GM18505 (cell line): ENCODE measurements at regions not wholly inside any gene's neighbourhood (a gene's known extent, or its start where the extent isn't known, plus 50 kb on each side); places are given as distances from the start of the nearest gene placed in this dataset.

Experiments
- ATAC-seq: cut with Tn5 transposase; IDR thresholded peaks from one replicate; pipeline ENCODE4 v1.9.1; 2021; ENCODE audit not compliant: unreplicated experiment
- POLR2A ChIP-seq: IDR thresholded peaks from 4 replicates; pipeline ENCODE4 v1.6.1; 2011; ENCODE audit warnings: borderline replicate concordance; ENCODE audit not compliant: insufficient read depth, insufficient read length; ENCODE audit errors: extremely low read depth

- no peak for ATAC-seq
- TF ChIP-seq POLR2A = no peak
Observed at GRCh38 chr3:174529298-174529697, 329.8 kb upstream of the NAALADL2 start.

- no peak for TF ChIP-seq POLR2A
- no peak for ATAC-seq
Observed at GRCh38 chr3:174531262-174531982, 327.7 kb upstream of the NAALADL2 start.

- TF ChIP-seq POLR2A = no peak
- ATAC-seq = no peak
Observed at GRCh38 chr3:174532216-174532615, 326.9 kb upstream of the NAALADL2 start.

GRCh38 chr3:174532776-174533175 lies 326.4 kb upstream of the NAALADL2 start:
- no peak for ATAC-seq

GRCh38 chr3:174533286-174533685 lies 325.8 kb upstream of the NAALADL2 start:
- no peak for ATAC-seq
- no peak for TF ChIP-seq POLR2A

More at GRCh38 chr3:174532776-174533175, 326.4 kb upstream of the NAALADL2 start:
- TF ChIP-seq POLR2A = no peak

- TF ChIP-seq POLR2A = no peak
- ATAC-seq = no peak
Observed at GRCh38 chr3:174536319-174536718, 322.8 kb upstream of the NAALADL2 start.

- ATAC-seq = no peak
- TF ChIP-seq POLR2A = no peak
Observed at GRCh38 chr3:174538151-174538550, 321.0 kb upstream of the NAALADL2 start.

GRCh38 chr3:174540116-174540908 lies 318.8 kb upstream of the NAALADL2 start:
- no peak for ATAC-seq
- no peak for TF ChIP-seq POLR2A

GRCh38 chr3:174541708-174542315 lies 317.3 kb upstream of the NAALADL2 start:
- no peak for ATAC-seq
- TF ChIP-seq POLR2A = no peak

- no peak for ATAC-seq
Observed at GRCh38 chr3:174547801-174548435, 311.2 kb upstream of the NAALADL2 start.

GRCh38 chr3:174548841-174549623 lies 310.1 kb upstream of the NAALADL2 start:
- ATAC-seq = no peak
- TF ChIP-seq POLR2A = no peak

More at GRCh38 chr3:174547801-174548435, 311.2 kb upstream of the NAALADL2 start:
- no peak for TF ChIP-seq POLR2A

GRCh38 chr3:174581558-174581957 lies 277.6 kb upstream of the NAALADL2 start:
- TF ChIP-seq POLR2A = no peak
- no peak for ATAC-seq
